Testis (tissue), 2 donors: ENCODE measurements at regions not wholly inside any gene's neighbourhood (a gene's known extent, or its start where the extent isn't known, plus 50 kb on each side); places are given as distances from the start of the nearest gene placed in this dataset.

Source experiments
- DNase-seq: peaks from one replicate; pipeline ENCODE4 v3.0.0-alpha.2; 2019
- H3K27ac ChIP-seq, 2 donors: fragments of 200-600 bp; sonication (generic); one replicate each; pipeline ENCODE4 v1.5.1; 2019
- H3K27me3 ChIP-seq: fragments of 200-600 bp; sonication (generic); one replicate; pipeline ENCODE4 v1.5.1; 2019
- H3K36me3 ChIP-seq: fragments of 200-600 bp; sonication (generic); one replicate; pipeline ENCODE4 v1.5.1; 2017; ENCODE audit warnings: low read depth; ENCODE audit errors: missing control alignments
- H3K4me1 ChIP-seq: fragments of 200-600 bp; sonication (generic); one replicate; pipeline ENCODE4 v1.5.1; 2019
- H3K4me3 ChIP-seq, 2 donors: fragments of 200-600 bp; sonication (generic); one replicate each; pipeline ENCODE4 v1.5.1; 2017 to 2019
- H3K9me3 ChIP-seq: fragments of 200-600 bp; sonication (generic); one replicate; pipeline ENCODE4 v1.5.1; 2017
- POLR2A ChIP-seq: fragments of 450-650 bp; IDR thresholded peaks from one replicate; pipeline ENCODE4 v1.6.1; 2017; ENCODE audit warnings: antibody characterized with exemption, mild to moderate bottlenecking, moderate library complexity
- WGBS, 2 donors: methylation state at CpG; one replicate each; pipeline ENCODE4 v1.1.5; 2018; 5-methylcytosine and 5-hydroxymethylcytosine counted together
- intact Hi-C: fragments of 100-400 bp; cut with DNase I; formaldehyde crosslinking; loops from one replicate; pipeline ENCODE4 v1.15.1; 2023; ENCODE audit warnings: low total_unique reads
- TF ChIP-seq, protein P1 (sequence below), 3 experiments: fragments of 450-650 bp in 2 of 3; fragments of 200-600 bp in 1 of 3; sonication (generic) in 1 of 3; IDR thresholded peaks; one replicate each; pipeline ENCODE4 v1.5.1; 2016 to 2019; ENCODE audit warnings: antibody characterized with exemption in 3 of 3, mild to moderate bottlenecking in 2 of 3, moderate library complexity in 1 of 3

DNA sequence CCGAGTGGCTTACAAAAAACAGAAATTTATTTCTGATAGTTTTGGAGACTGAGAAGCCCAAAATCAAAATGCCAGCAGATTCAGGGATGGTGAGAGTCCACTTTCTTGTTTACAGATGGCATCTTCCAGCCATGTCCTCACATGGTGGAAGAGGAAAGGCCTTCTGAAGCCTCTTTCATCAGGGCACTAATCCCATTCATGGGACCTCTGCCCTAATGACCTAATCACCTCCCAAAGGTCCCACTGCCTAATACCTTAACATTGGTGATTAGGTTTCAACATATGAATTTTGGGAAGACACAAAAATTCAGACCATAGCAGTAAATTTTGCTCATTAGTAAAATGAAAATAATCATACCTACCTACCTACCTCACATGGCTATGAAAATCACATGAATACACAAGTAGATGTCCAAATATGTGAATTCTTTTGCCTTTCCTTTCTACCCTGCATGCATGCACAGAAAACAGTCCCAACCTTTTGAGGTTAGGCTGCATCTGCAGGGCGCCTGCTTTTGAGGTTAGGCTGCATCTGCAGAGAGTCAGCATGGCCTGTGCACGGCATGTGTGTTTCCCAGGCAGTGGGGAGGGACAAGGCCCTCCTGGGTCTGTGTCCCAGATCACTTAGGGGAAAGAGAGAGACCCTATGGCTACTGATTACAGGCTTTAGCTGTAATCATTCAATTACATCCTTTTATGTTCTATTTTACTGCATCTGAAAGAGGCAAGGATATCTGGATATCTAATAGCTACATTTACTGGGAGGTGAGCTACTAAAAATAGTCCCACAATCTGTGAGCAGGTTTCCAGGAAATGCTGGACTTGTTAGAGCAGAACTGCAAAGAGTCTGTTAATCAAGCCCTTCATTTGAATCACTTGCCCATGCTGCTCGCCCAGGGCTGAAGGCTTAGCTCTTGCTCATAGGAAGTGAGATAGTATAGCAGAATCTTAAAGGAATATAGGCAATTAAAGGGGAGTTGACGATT lies 497.7 kb upstream of the MARCKS start:
- 71% methylated on average over 5 of the region's 5 CpGs for WGBS, 2 donors
- Histone ChIP-seq H3K4me1 (no peaks in the 10 kb centered on the region), H3K9me3 (no peaks in the 10 kb centered on the region), H3K27me3 (no peaks in the 10 kb centered on the region), H3K4me3 (no peak overlapping the region), H3K27ac (no peak overlapping the region), H3K36me3 (no peaks in the 10 kb centered on the region)
- TF ChIP-seq, protein P1, sequence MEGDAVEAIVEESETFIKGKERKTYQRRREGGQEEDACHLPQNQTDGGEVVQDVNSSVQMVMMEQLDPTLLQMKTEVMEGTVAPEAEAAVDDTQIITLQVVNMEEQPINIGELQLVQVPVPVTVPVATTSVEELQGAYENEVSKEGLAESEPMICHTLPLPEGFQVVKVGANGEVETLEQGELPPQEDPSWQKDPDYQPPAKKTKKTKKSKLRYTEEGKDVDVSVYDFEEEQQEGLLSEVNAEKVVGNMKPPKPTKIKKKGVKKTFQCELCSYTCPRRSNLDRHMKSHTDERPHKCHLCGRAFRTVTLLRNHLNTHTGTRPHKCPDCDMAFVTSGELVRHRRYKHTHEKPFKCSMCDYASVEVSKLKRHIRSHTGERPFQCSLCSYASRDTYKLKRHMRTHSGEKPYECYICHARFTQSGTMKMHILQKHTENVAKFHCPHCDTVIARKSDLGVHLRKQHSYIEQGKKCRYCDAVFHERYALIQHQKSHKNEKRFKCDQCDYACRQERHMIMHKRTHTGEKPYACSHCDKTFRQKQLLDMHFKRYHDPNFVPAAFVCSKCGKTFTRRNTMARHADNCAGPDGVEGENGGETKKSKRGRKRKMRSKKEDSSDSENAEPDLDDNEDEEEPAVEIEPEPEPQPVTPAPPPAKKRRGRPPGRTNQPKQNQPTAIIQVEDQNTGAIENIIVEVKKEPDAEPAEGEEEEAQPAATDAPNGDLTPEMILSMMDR (IDR thresholded peaks at IDR 0.05) = no peak
- no peak for TF ChIP-seq POLR2A
- no peak for DNase-seq
- intact Hi-C loops = no loop called here

DNA sequence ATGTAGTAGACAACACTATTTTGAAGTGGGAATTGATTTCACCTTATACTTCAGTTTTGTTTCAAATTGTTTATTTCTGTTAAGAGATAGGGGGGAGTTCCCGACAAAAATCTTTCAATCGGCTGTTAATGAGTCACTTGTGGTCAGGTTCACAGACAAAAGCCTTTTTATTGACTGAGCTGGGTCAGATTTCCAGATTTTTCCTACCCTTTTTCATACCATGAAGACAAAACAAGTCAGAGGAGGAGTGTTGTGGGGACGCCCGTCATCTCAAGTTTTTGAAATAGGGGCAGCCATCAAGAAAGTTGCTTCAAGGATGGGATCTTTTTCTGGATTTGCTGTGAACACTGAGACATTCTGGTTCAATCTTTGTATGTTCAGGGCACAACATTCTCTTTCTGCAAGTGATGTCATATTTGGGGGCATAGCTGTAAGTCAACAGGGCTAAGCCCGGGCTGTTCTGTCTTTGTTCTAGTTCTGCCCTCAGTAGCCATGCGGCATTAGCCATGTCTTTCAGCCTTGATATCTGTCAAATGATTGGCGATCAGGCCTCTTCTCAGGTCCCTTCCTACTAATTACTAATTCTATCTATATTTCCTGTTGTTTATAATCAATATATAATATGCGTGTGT lies 496.0 kb upstream of the MARCKS start:
- intact Hi-C loops = no loop called here
- no peaks in the 10 kb centered on the region for H3K9me3 ChIP-seq
- 80 to 82% methylated on average over 8 of the region's 8 CpGs for WGBS, 2 donors

DNA sequence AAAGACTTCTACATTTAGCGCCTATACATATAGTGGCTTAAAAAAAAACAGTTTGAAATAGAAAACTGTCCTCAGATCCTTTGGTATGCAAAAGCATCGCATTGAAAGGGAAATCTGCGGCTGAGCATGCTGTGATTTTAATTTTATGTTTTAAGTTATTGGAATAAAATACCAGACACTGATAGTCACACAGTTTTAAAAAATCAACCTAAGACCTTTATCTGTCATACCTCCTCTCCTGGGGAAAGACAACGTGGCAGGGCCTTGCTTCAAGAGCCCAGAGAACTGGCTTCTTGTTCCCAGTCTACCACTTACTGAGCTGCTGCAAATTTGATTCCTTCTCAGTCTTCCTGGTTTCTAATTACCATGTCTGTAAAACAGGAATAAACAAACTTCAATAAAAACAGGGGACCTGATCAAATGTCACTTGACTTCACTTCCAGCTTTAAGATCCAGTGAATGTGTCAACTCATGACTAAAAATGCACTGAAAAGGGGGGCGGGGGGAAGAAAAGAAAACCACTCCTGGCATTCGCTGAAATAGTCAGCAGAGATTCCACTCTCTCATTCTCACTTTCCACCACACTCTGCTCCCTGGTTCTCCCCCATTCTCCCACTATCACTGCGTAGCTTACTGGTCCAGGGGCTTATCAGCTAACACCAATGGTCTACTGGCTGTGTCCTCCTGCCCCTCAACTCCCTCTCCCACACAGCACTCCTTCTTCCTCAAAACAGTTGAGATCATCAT lies 494.7 kb upstream of the MARCKS start:
- Histone ChIP-seq H3K9me3 (no peaks in the 10 kb centered on the region), H3K27me3 (no peaks in the 10 kb centered on the region), H3K4me1 (no peaks in the 10 kb centered on the region), H3K27ac (no peak overlapping the region), H3K36me3 (no peaks in the 10 kb centered on the region), H3K4me3 (no peak overlapping the region)
- 75 to 81% methylated on average over 7 of the region's 7 CpGs for WGBS, 2 donors
- TF ChIP-seq, protein P1 (IDR thresholded peaks at IDR 0.05) = no peak
- TF ChIP-seq POLR2A = no peak
- no peak for DNase-seq
- intact Hi-C loops = no loop called here

More for the DNA sequence above, 496.0 kb upstream of the MARCKS start:
- no peak for TF ChIP-seq POLR2A
- TF ChIP-seq, protein P1 (IDR thresholded peaks at IDR 0.05) = no peak
- no peaks in the 10 kb centered on the region for H3K36me3 ChIP-seq
- no peak overlapping the region for H3K27ac ChIP-seq
- H3K4me3 ChIP-seq = no peak overlapping the region
- H3K27me3 ChIP-seq = no peaks in the 10 kb centered on the region
- H3K4me1 ChIP-seq = no peaks in the 10 kb centered on the region
- DNase-seq = no peak

DNA sequence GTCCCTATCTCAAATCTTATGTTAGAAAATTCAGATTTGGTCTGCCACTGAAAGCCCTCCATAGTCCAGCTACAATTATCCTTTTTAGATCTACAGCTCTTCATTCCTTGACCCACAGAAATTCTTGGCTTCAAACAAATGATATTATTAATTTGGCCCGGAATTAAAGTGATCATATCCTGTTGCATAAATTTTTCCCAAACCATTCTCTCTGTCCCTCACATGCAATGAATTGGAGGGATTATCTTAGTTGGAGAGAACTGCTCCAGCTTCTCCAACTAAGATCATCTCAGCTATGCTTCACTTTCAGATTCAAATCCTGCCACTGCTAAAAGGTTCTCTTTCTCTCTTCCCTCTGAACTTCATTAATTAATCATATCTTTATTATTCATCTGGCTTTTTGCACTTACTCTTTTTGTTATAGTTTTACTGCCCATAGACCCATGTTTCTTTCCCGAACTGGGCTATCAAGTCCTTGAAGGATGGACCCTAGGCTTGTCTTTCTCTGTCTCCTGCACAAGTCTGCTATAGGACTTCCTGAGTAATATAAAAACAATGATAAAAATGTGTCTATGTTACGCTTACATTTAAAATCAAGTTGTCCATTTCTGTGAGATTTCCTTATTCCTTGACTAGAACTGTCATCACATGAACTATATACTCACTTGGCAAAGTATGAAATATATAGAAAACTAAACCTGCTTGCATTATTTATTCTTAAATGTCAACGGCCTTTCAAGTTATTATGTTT lies 493.9 kb upstream of the MARCKS start:
- 89 to 92% methylated on average over 4 of the region's 4 CpGs for WGBS, 2 donors
- Histone ChIP-seq H3K9me3 (no peaks in the 10 kb centered on the region), H3K4me1 (no peaks in the 10 kb centered on the region), H3K27ac (no peak overlapping the region), H3K36me3 (no peaks in the 10 kb centered on the region), H3K27me3 (no peaks in the 10 kb centered on the region), H3K4me3 (no peak overlapping the region)
- DNase-seq = no peak
- TF ChIP-seq POLR2A = no peak
- TF ChIP-seq, protein P1 (IDR thresholded peaks at IDR 0.05) = no peak
- intact Hi-C loops = no loop called here
